ENCODE measurements at regions not wholly inside any gene's neighbourhood (a gene's known extent, or its start where the extent isn't known, plus 50 kb on each side); places are given as distances from the start of the nearest gene placed in this dataset.

DNA sequence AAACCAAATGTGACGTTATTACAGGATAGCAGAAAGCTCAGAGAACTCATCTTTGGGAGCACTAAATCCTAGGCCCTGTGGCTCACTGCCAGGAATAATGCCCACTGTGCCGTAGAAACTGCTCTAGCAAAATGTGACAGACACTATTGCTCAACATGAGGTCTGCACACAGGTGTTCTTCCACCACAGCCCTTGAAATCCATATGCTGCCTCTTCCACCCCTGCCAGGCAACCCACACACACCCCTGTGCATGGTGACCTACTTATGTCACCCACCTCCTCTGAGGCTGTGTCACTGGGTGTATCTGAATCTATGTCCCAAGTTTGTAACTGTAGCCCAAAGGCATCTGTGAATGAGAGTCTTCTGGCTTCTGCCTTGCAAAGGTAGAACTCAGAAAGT lies 66.1 kb upstream of the MBOAT2 start:
- TF ChIP-seq, protein P1, sequence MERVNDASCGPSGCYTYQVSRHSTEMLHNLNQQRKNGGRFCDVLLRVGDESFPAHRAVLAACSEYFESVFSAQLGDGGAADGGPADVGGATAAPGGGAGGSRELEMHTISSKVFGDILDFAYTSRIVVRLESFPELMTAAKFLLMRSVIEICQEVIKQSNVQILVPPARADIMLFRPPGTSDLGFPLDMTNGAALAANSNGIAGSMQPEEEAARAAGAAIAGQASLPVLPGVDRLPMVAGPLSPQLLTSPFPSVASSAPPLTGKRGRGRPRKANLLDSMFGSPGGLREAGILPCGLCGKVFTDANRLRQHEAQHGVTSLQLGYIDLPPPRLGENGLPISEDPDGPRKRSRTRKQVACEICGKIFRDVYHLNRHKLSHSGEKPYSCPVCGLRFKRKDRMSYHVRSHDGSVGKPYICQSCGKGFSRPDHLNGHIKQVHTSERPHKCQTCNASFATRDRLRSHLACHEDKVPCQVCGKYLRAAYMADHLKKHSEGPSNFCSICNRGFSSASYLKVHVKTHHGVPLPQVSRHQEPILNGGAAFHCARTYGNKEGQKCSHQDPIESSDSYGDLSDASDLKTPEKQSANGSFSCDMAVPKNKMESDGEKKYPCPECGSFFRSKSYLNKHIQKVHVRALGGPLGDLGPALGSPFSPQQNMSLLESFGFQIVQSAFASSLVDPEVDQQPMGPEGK (CRISPR knock-in tag; IDR thresholded peaks at IDR 0.05; ENCODE audit: borderline replicate concordance) = no peak
- TF ChIP-seq PPARA (CRISPR knock-in tag; IDR thresholded peaks at IDR 0.05; ENCODE audit: borderline replicate concordance) = no peak
- TF ChIP-seq ESRRG (CRISPR knock-in tag; IDR thresholded peaks at IDR 0.05) = no peak
- no peak for TF ChIP-seq ARNTL (CRISPR knock-in tag; IDR thresholded peaks at IDR 0.05; ENCODE audit: borderline replicate concordance, low read depth)
- TF ChIP-seq TCF4 (CRISPR knock-in tag; IDR thresholded peaks at IDR 0.05; ENCODE audit: borderline replicate concordance) = no peak
- TF ChIP-seq OSR1 (CRISPR knock-in tag; IDR thresholded peaks at IDR 0.05) = no peak
- TF ChIP-seq ZNF8 (CRISPR knock-in tag; IDR thresholded peaks at IDR 0.05) = no peak
- TF ChIP-seq ZNF70 (CRISPR knock-in tag; IDR thresholded peaks at IDR 0.05) = no peak
- no peak for TF ChIP-seq SNAI2 (CRISPR knock-in tag; IDR thresholded peaks at IDR 0.05)
- TF ChIP-seq ZNF565 (CRISPR knock-in tag; conservative IDR thresholded peaks at IDR 0.05; ENCODE audit: low read depth) = no peak
- no peak for TF ChIP-seq GLIS3 (CRISPR knock-in tag; IDR thresholded peaks at IDR 0.05)
- ATAC-seq = no peak

DNA sequence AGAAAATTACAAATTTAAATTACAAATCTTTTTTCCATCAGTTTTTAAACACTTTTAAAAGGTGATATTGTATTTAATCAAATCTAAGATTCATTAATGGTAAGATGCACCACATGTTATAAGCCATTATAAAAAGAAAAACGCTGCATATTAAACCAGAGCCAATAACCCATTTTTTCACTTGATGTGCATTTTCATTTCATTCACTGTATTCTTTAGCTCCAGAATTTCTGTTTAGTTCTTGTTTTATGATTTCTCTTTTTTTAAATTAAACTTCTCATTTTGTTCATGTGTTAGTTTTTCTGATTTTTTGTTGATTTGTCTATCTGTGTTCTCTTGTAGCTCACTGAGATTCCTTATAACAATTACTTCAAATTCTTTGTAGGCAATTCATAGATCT lies 62.4 kb upstream of the MBOAT2 start:
- TF ChIP-seq SNAI2 (CRISPR knock-in tag; IDR thresholded peaks at IDR 0.05) (no peak), ZNF8 (CRISPR knock-in tag; IDR thresholded peaks at IDR 0.05) (no peak), OSR1 (CRISPR knock-in tag; IDR thresholded peaks at IDR 0.05) (no peak)
- no peak for ATAC-seq

DNA sequence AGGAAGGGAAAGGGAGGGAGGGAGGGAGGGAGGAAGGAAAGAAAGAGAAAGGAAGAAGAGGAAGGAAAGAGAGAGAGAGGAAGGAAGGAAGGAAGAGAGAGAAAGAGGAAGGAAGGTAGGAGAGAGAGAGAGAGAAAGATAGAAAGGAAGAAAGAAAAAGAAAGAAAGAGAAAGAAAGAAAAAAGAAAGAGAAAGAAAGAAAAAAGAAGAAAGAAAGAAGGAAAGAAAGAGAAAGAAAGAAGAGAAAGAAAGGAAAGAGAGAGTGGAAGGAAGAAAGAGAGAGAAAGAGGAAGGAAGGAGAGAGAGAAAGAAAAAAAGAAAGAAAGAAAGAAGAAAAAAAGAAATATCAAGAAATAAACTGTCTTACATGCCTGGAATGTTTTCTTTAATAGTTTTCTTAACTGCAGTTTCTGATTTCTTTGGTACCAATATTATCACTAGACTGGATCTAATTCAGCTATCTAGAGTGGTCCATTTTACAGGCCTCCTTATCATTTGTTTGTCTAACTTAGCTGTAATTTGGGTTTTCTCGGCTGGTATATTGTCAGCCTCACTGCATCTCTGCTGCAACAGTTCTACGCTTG lies 59.6 kb upstream of the MBOAT2 start:
- no peak for TF ChIP-seq TOX (CRISPR knock-in tag; IDR thresholded peaks at IDR 0.05; ENCODE audit: borderline replicate concordance)
- no peak for TF ChIP-seq ZNF565 (CRISPR knock-in tag; conservative IDR thresholded peaks at IDR 0.05; ENCODE audit: low read depth)
- no peak for TF ChIP-seq ESRRG (CRISPR knock-in tag; IDR thresholded peaks at IDR 0.05)
- TF ChIP-seq ZC3H10 (CRISPR knock-in tag; IDR thresholded peaks at IDR 0.05) = no peak
- no peak for TF ChIP-seq SNAI2 (CRISPR knock-in tag; IDR thresholded peaks at IDR 0.05)
- TF ChIP-seq ZFP30 (CRISPR knock-in tag; IDR thresholded peaks at IDR 0.05) = no peak
- no peak for TF ChIP-seq ARNTL (CRISPR knock-in tag; IDR thresholded peaks at IDR 0.05; ENCODE audit: borderline replicate concordance, low read depth)
- TF ChIP-seq GLIS3 (CRISPR knock-in tag; IDR thresholded peaks at IDR 0.05) = no peak
- TF ChIP-seq OSR1 (CRISPR knock-in tag; IDR thresholded peaks at IDR 0.05) = no peak
- TF ChIP-seq ZNF8 (CRISPR knock-in tag; IDR thresholded peaks at IDR 0.05) = no peak
- TF ChIP-seq CSDC2 (CRISPR knock-in tag; IDR thresholded peaks at IDR 0.05) = no peak
- TF ChIP-seq, protein P2, sequence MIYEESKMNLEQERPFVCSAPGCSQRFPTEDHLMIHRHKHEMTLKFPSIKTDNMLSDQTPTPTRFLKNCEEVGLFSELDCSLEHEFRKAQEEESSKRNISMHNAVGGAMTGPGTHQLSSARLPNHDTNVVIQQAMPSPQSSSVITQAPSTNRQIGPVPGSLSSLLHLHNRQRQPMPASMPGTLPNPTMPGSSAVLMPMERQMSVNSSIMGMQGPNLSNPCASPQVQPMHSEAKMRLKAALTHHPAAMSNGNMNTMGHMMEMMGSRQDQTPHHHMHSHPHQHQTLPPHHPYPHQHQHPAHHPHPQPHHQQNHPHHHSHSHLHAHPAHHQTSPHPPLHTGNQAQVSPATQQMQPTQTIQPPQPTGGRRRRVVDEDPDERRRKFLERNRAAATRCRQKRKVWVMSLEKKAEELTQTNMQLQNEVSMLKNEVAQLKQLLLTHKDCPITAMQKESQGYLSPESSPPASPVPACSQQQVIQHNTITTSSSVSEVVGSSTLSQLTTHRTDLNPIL (CRISPR knock-in tag; IDR thresholded peaks at IDR 0.05; ENCODE audit: low read depth) = no peak
- ATAC-seq = no peak

DNA sequence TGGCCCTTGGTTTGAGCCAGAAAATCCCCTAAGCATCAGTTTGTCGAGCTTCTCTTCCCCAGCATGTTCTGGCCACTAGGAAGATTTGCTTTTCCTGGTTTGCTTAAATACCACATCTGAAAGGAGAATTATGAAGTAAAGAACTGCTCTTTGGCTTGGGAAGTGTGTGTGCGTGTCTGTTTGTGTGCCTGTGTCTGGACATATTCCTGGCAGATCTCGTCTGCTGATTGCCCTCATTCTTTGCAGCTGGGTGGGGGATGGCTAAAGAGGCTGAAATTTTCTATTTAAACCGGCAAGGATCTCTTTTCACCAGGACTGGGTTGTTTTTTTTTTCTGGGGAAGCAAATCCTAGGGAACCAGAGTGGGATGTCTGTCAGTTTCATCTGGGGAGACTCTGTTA lies 57.3 kb upstream of the MBOAT2 start:
- TF ChIP-seq CSDC2 (CRISPR knock-in tag; IDR thresholded peaks at IDR 0.05) = no peak
- TF ChIP-seq ZFP3 (CRISPR knock-in tag; IDR thresholded peaks at IDR 0.05) = no peak
- TF ChIP-seq, protein P3, sequence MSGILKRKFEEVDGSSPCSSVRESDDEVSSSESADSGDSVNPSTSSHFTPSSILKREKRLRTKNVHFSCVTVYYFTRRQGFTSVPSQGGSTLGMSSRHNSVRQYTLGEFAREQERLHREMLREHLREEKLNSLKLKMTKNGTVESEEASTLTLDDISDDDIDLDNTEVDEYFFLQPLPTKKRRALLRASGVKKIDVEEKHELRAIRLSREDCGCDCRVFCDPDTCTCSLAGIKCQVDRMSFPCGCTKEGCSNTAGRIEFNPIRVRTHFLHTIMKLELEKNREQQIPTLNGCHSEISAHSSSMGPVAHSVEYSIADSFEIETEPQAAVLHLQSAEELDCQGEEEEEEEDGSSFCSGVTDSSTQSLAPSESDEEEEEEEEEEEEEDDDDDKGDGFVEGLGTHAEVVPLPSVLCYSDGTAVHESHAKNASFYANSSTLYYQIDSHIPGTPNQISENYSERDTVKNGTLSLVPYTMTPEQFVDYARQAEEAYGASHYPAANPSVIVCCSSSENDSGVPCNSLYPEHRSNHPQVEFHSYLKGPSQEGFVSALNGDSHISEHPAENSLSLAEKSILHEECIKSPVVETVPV (CRISPR knock-in tag; IDR thresholded peaks at IDR 0.05) = no peak
- no peak for TF ChIP-seq SNAI2 (CRISPR knock-in tag; IDR thresholded peaks at IDR 0.05)
- no peak for TF ChIP-seq ESRRG (CRISPR knock-in tag; IDR thresholded peaks at IDR 0.05)
- TF ChIP-seq ZFP30 (CRISPR knock-in tag; IDR thresholded peaks at IDR 0.05) = no peak
- TF ChIP-seq ZNF70 (CRISPR knock-in tag; IDR thresholded peaks at IDR 0.05) = no peak
- no peak for TF ChIP-seq GLIS3 (CRISPR knock-in tag; IDR thresholded peaks at IDR 0.05)
- TF ChIP-seq, protein P4, sequence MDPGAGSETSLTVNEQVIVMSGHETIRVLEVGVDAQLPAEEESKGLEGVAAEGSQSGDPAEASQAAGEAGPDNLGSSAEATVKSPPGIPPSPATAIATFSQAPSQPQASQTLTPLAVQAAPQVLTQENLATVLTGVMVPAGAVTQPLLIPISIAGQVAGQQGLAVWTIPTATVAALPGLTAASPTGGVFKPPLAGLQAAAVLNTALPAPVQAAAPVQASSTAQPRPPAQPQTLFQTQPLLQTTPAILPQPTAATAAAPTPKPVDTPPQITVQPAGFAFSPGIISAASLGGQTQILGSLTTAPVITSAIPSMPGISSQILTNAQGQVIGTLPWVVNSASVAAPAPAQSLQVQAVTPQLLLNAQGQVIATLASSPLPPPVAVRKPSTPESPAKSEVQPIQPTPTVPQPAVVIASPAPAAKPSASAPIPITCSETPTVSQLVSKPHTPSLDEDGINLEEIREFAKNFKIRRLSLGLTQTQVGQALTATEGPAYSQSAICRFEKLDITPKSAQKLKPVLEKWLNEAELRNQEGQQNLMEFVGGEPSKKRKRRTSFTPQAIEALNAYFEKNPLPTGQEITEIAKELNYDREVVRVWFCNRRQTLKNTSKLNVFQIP (CRISPR knock-in tag; IDR thresholded peaks at IDR 0.05; ENCODE audit: borderline replicate concordance, low read depth) = no peak
- peak; percentile 70; the same call in 1 of the 2 replicates for TF ChIP-seq TCF4 (CRISPR knock-in tag; IDR thresholded peaks at IDR 0.05; ENCODE audit: borderline replicate concordance)
- TF ChIP-seq ZNF8 (CRISPR knock-in tag; IDR thresholded peaks at IDR 0.05) = peak; percentile 72
- TF ChIP-seq OSR1 (CRISPR knock-in tag; IDR thresholded peaks at IDR 0.05) = no peak
- peak; percentile 35; the same call in 1 of the 3 replicates for ATAC-seq
